SK-N-SH (cell line): ENCODE measurements at regions not wholly inside any gene's neighbourhood (a gene's known extent, or its start where the extent isn't known, plus 50 kb on each side); places are given as distances from the start of the nearest gene placed in this dataset.

ENCODE experiments used
- EZH2phosphoT487 ChIP-seq: fragments of 200-600 bp; sonication (generic); IDR thresholded peaks from 2 replicates; pipeline ENCODE4 v1.6.1; 2017; ENCODE audit warnings: low read depth, mixed run types, mild to moderate bottlenecking, antibody characterized with exemption, moderate library complexity, borderline replicate concordance
- NFIC ChIP-seq: IDR thresholded peaks from 2 replicates; pipeline ENCODE4 v1.4.0; 2012; ENCODE audit warnings: borderline replicate concordance
- POLR2AphosphoS5 ChIP-seq: IDR thresholded peaks from 2 replicates; pipeline ENCODE4 v1.6.1; 2012; ENCODE audit warnings: low read depth, low read length
- RCOR1 ChIP-seq: fragments of 150-350 bp; IDR thresholded peaks from 2 replicates; pipeline ENCODE4 v1.6.1; 2017; ENCODE audit warnings: antibody characterized with exemption, low read length
- RXRA ChIP-seq: IDR thresholded peaks from 2 replicates; pipeline ENCODE4 v1.4.0; 2012; ENCODE audit warnings: low read depth, mild to moderate bottlenecking, borderline replicate concordance
- SIN3A ChIP-seq: IDR thresholded peaks from 2 replicates; pipeline ENCODE4 v1.6.1; 2012; ENCODE audit warnings: low read depth, mild to moderate bottlenecking, low read length, moderate library complexity, borderline replicate concordance
- SMC3 ChIP-seq: IDR thresholded peaks from 2 replicates; pipeline ENCODE4 v1.6.1; 2012; ENCODE audit warnings: low read depth, low read length, improper control_type of control experiment
- TAF1 ChIP-seq: IDR thresholded peaks from 2 replicates; pipeline ENCODE4 v1.6.1; 2012; ENCODE audit warnings: low read depth, mild to moderate bottlenecking, low read length, moderate library complexity, borderline replicate concordance
- TEAD4 ChIP-seq: IDR thresholded peaks from 2 replicates; pipeline ENCODE4 v1.4.0; 2012; ENCODE audit warnings: mild to moderate bottlenecking, borderline replicate concordance; ENCODE audit not compliant: insufficient read depth
- USF1 ChIP-seq: IDR thresholded peaks from 2 replicates; pipeline ENCODE4 v1.4.0; 2012; ENCODE audit warnings: low read depth, borderline replicate concordance
- YY1 ChIP-seq: IDR thresholded peaks from 2 replicates; pipeline ENCODE4 v1.4.0; 2012; ENCODE audit warnings: low read depth, mild to moderate bottlenecking
- TF ChIP-seq, protein P1 (sequence below): IDR thresholded peaks from 2 replicates; pipeline ENCODE4 v1.4.0; 2012; ENCODE audit warnings: low read depth
- TF ChIP-seq, protein P2 (sequence below): fragments of 200-600 bp; sonication (generic); IDR thresholded peaks from 2 replicates; pipeline ENCODE4 v1.6.1; 2017; ENCODE audit warnings: antibody characterized with exemption, mild to moderate bottlenecking, moderate library complexity
- TF ChIP-seq, protein P3 (sequence below): IDR thresholded peaks from 2 replicates; pipeline ENCODE4 v1.4.0; 2012; ENCODE audit warnings: low read depth, borderline replicate concordance

DNA sequence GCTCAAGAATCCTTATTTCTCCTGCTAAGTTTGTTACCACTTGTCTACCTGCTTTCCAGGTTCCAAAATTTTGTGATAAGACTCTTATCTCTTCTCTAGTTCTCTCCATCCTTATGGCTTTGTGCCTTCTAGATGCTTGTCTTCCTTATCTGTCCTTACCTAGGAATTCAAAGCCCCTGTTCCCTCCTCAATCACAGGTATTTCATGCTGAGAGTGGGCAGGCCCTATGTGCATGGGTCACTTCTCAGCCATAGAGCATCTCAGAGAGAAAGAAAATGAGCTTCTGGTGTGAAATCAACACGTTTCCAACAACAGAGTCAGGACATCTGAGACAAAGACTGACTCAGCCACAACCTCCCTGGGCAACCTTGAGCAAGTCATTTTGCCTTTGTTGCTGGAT lies 214.1 kb upstream of the TLE3 start:
- TF ChIP-seq, protein P1, sequence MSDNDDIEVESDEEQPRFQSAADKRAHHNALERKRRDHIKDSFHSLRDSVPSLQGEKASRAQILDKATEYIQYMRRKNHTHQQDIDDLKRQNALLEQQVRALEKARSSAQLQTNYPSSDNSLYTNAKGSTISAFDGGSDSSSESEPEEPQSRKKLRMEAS: no peak
- TF ChIP-seq, protein P2, sequence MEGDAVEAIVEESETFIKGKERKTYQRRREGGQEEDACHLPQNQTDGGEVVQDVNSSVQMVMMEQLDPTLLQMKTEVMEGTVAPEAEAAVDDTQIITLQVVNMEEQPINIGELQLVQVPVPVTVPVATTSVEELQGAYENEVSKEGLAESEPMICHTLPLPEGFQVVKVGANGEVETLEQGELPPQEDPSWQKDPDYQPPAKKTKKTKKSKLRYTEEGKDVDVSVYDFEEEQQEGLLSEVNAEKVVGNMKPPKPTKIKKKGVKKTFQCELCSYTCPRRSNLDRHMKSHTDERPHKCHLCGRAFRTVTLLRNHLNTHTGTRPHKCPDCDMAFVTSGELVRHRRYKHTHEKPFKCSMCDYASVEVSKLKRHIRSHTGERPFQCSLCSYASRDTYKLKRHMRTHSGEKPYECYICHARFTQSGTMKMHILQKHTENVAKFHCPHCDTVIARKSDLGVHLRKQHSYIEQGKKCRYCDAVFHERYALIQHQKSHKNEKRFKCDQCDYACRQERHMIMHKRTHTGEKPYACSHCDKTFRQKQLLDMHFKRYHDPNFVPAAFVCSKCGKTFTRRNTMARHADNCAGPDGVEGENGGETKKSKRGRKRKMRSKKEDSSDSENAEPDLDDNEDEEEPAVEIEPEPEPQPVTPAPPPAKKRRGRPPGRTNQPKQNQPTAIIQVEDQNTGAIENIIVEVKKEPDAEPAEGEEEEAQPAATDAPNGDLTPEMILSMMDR: no peak
- no peak for TF ChIP-seq SMC3
- no peak for TF ChIP-seq RCOR1
- TF ChIP-seq RXRA: no peak
- no peak for TF ChIP-seq EZH2phosphoT487
- no peak for TF ChIP-seq SIN3A
- TF ChIP-seq, protein P3, sequence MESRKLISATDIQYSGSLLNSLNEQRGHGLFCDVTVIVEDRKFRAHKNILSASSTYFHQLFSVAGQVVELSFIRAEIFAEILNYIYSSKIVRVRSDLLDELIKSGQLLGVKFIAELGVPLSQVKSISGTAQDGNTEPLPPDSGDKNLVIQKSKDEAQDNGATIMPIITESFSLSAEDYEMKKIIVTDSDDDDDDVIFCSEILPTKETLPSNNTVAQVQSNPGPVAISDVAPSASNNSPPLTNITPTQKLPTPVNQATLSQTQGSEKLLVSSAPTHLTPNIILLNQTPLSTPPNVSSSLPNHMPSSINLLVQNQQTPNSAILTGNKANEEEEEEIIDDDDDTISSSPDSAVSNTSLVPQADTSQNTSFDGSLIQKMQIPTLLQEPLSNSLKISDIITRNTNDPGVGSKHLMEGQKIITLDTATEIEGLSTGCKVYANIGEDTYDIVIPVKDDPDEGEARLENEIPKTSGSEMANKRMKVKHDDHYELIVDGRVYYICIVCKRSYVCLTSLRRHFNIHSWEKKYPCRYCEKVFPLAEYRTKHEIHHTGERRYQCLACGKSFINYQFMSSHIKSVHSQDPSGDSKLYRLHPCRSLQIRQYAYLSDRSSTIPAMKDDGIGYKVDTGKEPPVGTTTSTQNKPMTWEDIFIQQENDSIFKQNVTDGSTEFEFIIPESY: no peak
- no peak for TF ChIP-seq TEAD4
- no peak for TF ChIP-seq TAF1
- TF ChIP-seq NFIC: no peak
- no peak for TF ChIP-seq YY1
- no peak for TF ChIP-seq POLR2AphosphoS5
- TF ChIP-seq USF1: no peak
